IPS DF 19.7 (cell line): ENCODE measurements at regions not wholly inside any gene's neighbourhood (a gene's known extent, or its start where the extent isn't known, plus 50 kb on each side); places are given as distances from the start of the nearest gene placed in this dataset.
A peak's percentile ranks its signal among the peaks of the same experiment; 100 is the strongest.
"Not testable (repeated sequence)": the region's sequence is repeated elsewhere in the genome, so short reads cannot be mapped to it uniquely, and the experiment has no call there.

Experiments used
- DNase-seq: peaks from one replicate; pipeline ENCODE4 v3.0.0-alpha.2; 2013; ENCODE audit warnings: low read depth, low spot score

DNA sequence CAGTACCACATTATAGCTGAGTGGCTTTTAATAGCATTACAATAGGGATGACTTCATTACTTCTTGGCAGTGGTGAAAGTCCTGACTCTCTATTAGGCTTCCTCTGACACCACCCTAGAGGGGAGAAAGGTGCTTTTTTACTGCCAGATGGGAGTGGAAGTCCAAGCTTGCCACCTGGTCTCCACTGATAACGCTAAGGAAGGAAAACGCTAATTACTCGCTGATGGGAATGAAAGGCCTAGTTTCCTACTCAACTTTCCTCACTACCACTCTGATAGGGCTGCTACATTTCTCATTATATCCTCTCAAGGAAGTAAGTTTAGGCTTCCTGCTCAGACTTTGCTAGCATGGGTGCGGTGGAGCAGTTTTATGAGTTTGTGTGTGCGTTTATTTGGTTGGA is 62.3 kb upstream of the PAGE3 start:
- no peak for DNase-seq

DNA sequence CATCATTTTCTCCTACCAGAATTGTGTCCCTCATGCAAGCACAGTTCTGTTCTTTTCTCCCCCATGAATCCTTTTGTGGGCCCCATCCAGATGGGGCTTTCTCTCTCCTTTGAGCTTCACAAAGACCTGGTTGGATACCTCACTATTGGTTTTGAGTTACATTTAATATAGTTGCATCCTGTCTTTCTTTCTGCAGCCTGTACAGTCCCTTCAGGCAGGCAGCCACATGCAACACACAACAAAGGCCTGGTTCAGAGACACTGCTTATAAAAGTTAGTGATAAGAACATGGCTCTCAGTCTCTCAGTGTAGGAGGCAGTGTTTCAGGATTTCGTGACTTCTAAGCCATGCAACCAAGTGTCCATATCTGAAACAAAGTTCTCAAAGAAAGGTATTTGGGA is 70.6 kb upstream of the PAGE3 start:
- no peak for DNase-seq

DNA sequence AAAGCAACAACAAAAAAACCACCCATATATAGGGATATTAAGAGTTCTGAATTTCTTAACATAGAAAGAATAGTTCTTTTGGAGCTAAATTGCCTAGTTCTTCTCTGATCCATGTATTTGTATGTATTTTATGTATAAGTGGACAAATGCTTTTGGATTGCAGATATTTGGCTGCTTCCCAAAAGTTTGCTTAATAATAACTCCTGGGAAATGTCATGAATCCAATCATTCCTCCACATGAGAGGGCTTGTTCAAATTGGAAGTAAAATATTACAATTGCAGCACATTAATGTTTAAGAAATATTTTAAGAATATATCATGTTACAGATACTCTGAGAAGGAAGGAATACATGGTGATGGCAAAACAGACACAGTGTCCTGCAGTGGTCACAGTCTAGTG is 71.5 kb upstream of the PAGE3 start:
- no peak for DNase-seq

DNA sequence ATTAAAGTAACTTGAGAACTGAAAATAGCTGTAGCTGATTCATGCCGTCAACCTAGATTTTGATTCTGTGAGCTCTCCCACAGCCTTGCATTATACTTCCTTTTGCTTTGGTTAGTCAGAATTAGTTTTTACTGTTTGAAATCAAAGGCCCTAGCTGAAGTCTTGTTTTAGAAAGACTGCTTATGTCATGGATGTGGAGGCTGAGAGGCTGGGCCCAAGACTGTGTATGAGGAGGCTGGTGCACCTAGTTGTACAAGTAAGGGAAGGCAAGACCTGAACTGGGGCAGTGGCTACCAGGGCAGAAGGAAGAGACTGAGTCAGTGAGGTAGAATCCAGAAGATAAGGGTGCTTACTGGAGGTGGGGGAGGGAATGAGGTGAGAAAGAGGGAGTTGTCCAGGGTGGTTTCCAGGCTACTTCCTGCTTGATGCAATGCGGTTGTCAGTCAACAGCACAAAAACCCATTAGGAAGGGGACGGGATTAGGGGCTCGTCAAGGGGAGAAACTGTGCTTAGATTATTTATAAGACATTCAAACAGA is 76.2 kb upstream of the PAGE3 start:
- no peak for DNase-seq

DNA sequence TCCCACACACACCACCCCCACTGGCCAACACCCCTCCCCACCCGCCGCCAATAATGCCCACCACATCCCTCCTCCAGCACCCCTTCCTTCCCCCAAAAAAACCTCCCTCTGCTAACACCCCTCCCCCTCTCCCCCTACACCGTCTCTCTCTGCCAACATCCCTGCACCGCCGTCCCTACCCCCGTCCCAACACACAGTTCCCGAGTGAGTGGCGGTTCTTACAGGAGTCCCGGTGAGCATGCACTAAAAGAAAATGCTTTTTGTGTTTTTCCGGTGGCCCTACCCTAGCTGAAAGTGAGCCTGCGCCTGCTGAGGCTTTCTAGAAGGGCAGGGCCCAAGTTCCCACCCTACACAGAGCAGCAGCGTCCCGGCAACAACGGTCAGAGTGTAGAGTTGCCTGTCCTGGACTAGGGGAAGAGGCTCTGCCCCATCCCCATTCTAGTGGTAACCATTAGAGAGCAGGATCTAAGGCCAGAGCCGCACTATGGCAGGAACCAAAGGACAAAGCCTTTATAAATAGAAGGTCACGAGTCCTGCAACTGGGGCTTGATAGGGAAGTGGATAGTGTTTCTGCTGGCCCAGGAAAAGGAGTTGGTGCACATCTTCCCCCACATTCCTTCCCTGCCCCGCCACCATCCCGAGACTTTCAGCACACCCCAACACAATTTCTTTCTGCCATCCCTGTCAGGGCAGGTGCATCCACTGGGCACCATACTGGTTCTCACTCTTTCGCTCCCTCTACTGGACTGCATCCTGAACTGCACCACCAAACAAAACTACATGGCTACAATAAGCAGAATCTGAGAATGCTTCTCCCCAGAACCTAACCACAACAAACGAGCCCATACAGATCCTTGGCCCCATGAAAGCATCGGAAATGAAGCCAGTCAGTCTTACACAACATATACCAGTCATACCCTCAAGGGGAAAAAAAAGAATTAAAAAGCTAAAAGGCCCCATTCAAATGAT is 78.1 kb upstream of the PAGE3 start:
- peak; percentile 1 for DNase-seq

DNA sequence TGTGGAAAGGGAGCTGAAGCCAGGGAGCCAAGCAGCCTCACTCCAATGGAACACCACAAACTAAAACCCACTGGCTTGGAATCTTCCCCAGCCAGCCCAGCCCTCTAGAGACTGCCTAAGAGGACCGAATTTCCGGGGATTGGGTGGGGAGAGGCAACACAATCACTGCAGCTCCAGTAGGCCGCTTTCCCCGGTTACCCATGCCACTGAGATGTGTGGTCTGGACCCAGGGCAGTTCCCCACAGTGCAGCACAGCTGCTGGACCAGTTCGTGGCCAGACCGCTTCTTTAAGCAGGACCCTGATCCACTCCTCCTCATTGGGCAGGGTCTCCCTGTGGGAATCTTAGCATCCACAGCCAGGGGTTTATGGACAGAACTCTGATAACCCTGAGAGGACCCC is 91.9 kb upstream of the PAGE3 start:
- DNase-seq, result no peak

DNA sequence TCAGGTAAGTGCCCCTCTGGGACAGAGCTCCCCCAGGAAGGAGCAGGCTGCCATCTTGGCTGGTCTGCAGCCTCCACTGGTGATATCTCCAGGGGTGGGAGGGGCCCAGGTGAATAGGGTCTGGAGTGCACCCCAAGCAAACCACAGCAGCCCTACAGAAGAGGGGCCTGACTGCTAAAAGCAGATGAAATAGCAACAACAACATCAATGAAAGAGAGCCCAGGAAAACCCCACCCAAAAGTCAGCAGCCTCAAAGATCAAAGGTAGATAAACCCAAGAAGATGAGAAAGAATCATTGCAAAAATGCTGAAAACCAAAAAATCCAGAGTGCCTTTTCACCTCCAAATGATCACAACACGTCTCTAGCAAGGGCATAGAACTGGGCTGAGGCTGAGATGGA is 92.5 kb upstream of the PAGE3 start:
- no peak for DNase-seq

DNA sequence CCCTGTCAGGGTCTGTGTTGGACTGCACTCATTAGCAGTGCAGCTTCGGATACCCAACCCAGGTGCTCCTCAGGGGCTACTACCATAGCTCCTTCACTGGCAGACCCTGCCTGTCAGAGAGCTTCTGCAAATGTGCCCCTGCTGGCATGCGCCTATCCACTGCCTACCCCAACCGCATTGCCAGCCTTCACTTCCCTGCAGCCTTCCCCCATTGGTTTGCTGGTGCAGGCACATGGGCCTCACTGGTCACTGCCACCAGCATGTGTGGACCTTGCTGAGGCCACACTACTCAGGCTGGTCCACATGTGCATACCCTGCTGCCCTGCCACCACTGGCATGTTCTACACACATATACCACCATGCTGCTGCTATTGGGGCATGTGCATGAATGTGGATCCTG is 72.5 kb upstream of the MAGEH1 start:
- DNase-seq, result no peak

DNA sequence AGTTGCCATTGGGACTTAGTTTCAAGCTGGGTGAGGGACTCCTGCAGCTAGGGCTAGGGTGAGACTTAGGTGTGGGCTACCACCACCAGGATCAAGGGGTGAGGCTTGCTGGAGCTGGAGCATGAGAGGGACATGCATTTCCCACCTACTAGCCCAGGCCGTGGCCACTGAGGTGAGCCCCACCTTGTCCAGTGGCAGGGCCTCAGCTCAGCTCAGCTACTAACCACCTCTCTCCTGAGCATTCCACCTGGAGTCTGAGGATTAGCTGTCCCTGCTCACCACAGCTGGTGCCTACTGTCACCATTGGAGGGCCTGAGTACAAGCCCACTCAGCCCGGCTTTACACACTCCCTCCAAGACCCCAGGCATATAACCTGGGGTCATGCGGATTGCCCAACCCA is 62.6 kb upstream of the MAGEH1 start:
- no peak for DNase-seq

DNA sequence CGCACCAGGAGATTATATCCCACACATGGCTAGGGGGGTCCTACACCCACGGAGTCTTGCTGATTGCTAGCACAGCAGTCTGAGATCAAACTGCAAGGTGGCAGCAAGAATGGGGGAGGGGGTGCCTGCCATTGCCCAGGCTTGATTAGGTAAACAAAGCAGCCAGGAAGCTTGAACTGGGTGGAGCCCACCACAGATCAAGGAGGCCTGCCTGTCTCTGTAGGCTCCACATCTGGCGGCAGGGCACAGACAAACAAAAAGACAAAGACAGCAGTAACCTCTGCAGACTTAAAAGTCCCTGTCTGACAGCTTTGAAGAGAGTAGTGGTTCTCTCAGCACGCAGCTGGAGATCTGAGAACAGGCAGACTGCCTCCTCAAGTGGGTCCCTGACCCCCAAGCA is 55.1 kb upstream of the MAGEH1 start:
- not testable (repeated sequence) for DNase-seq
